ENCODE measurements at regions not wholly inside any gene's neighbourhood (a gene's known extent, or its start where the extent isn't known, plus 50 kb on each side); places are given as distances from the start of the nearest gene placed in this dataset.

DNA sequence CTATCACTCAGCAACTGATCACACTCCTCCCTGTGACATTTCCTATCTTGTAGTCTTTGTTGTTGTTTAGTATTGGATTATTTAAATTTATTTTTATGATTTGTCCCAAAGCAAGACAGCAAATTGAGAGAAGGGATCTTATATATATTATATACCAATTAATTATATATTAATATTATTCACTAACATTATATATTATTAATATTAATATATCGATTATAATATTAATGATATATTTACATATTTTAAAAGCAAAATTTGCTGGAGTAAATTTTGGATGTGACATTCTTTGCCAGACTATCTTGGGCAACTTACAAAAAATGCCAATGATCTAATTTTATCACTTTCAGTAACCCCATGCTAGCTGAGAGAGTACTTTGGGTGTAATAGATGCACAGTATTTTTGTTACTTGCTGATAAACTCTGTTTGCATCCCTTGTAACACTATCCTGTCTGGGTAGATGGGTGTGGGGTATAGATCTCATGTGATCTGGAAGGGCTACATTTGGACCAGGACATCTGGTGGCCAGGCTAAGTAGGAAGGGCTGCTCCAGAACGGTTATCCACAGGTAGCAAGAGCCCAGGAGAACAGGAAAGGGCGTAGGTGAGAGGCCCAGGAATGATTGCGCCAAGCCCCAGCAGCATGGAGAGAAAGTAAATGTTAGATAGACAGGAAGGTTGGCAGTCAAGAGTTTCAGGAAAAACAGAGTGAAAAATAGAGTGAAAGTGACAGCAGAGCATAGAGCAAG is 608.6 kb upstream of the KIRREL3 start:
- no peak for DNase-seq (ENCODE audit: low read depth, low spot score)
- no peak overlapping the region for H3K27ac ChIP-seq

DNA sequence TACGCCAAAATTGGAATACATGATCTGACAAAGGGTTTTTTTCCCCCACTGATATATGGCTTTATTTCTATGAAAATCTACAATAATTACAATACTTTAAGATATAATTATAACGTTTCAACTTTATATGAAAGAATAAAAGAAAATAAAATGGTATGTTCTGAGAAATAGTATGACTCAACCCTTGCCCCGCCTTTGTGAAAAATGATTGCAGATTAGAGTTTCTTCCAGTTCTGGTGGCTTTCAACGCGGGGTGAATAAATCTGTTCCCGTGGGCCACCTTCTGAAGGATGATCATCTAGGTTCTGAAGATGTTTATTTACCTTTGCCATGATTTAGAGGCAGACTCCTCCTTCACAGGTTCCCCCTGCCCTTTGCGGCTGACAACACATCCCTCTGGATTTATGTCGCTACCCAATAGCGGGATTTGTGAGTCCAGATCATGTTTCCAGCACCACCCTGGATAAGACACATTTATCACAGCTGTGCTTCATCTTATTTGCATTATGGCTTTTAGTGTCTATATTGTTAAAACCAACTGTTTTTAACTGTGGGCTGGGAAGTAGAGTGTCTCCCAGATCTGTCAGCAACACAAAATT is 607.0 kb upstream of the KIRREL3 start:
- DNase-seq (ENCODE audit: low read depth, low spot score) = no peak
- no peak overlapping the region for H3K27ac ChIP-seq

DNA sequence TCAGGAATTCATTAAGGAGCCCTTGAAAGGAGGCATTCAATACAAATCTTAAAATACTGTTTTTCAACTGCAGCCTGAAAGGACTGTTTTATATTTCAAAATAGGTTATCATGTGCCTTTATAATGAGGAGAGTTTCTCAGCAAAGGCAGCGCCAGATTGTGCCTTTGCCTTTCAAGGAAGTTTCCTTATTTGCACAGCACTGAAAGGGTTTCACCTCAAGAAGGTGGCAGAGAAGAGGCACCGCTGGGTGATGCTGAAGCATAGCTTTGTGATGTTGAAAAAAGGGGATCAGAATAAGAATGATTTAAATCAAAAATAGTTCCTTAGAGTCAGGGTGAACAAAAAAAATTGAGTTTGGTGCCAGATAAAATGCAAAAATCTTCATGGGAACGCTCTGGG is 601.0 kb upstream of the KIRREL3 start:
- no peak for DNase-seq (ENCODE audit: low read depth, low spot score)
- no peak overlapping the region for H3K27ac ChIP-seq

DNA sequence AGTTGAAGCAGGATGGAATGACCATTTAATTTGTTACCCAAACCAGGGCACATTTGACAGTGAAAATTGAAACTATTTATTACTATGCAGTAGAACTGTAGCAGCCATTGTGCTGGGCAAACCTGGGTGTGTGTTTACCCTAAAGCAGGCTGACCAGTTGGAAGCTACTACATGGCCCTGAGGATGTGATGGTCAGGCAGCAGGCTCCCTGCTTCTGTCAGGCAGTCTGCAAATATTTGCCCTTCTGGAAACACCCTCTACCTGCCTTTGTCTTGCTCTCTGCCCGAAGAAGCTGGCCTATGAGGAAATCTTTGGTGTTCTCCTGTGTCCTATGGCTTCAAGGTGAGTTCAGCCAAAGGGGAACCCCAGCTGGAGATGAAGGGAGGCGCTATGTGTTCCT is 600.1 kb upstream of the KIRREL3 start:
- DNase-seq (ENCODE audit: low read depth, low spot score) = no peak
- H3K27ac ChIP-seq = no peak overlapping the region

DNA sequence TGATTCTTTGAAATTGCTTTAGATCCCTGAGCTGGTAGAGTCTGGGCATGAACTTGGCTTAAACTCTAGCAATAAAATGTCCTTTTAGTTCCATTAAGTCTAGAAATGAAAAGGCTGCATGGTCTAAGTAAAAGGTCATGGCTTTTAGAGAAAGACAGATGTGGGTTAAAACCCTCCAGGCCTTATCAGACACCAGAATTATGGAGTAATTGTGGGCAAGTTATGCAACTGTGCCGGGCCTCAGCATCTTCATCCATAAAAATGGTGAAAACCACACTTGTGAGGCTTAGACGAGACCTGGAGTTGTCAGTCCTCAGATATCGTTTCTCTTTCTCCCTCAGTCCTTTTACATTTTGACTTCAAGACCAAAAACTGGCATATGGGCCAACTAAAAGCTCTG is 597.9 kb upstream of the KIRREL3 start:
- no peak overlapping the region for H3K27ac ChIP-seq
- DNase-seq (ENCODE audit: low read depth, low spot score) = no peak

DNA sequence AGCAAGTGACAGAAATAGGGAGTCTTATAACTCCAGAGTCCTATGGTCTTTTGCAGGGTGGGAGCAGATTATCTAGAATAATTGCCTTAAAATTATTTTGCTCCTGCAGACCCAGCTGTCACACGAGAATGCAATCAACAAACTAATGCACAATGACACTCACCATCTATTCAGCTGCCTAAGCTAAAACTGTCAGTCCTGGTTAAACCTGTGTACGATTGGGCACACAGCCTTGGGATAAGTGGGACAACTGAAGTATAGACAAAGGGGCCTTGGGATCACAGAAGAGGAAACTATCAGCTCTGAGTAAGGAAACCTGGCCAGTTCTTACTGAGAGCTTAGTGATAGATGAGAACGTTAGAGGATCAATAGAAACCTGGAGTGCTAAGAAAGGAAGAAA is 595.9 kb upstream of the KIRREL3 start:
- DNase-seq (ENCODE audit: low read depth, low spot score) = no peak
- H3K27ac ChIP-seq = no peak overlapping the region

DNA sequence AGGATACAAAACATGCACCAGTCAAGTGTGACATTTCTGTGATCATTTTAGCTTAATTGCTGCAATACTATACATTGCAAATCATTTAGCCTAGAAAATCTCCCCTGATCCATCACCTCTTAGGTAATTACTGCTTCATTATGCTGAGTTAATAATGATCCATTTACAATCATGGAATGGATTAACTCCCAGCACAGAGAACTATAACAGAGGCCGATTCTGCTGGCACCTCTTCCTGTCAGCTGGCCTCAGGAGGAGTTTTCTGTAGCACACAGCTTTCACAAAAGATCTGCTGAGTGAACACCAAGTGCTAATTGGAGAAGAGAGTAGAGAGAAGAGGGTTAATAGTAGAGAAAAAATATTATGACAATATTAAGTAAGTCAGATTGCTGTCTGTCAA is 591.8 kb upstream of the KIRREL3 start:
- no peak overlapping the region for H3K27ac ChIP-seq
- no peak for DNase-seq (ENCODE audit: low read depth, low spot score)

DNA sequence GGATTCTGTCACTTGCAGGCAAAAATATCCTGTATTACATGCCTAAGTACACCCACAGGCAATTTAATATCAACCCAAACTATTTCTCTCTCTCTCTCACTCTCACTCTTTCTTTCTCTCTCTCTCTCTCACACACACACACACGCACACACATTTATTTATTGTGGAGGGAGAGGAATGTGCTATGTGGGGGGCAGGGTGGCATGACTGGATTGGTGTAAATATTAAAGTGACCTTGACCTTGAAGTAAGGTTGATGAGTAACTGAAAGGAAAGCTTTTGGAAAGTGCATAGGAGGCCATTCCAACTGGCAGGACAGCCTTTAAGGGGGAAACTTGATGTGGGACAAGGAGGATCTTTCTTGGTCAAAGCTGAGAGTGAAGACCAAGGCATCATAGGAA is 589.7 kb upstream of the KIRREL3 start:
- H3K27ac ChIP-seq = no peak overlapping the region
- DNase-seq (ENCODE audit: low read depth, low spot score) = no peak

DNA sequence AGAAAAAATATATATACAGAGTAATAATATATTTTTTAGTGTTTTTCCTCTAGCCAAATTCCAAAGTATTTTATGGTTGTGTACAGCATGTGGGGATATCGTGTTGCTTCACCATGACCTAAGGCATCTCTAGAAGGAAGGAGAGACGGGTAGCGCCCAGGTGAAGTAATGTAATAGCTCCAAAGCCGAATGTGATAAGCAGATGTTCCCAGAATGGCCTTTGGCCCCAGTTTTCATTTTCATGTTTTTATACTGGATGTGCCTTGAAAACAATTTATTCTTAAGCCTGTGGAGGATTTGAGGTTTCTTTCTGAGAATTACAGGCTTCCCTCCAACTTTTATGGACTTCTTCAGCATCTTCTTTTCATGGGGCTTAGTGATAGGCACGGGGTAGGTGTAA is 587.9 kb upstream of the KIRREL3 start:
- DNase-seq (ENCODE audit: low read depth, low spot score) = no peak
- no peak overlapping the region for H3K27ac ChIP-seq

DNA sequence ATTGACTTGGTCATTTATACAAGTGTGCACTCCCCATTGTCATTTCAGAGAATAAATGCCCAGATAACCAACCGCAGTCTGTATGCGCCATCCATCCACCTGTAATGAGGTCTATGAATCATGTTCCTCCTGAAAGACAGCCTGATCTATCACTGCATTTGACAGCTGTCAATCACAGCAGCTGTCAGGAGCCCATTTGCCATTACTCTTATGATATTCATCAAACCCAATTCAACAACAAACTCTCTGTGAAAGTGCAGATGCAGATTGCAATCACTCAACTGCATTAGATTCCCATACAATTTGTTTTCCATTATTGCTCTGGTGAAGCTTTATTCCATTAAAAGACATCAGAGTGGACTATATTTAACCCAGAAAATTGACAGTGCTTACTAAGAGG is 586.9 kb upstream of the KIRREL3 start:
- H3K27ac ChIP-seq = no peak overlapping the region

DNA sequence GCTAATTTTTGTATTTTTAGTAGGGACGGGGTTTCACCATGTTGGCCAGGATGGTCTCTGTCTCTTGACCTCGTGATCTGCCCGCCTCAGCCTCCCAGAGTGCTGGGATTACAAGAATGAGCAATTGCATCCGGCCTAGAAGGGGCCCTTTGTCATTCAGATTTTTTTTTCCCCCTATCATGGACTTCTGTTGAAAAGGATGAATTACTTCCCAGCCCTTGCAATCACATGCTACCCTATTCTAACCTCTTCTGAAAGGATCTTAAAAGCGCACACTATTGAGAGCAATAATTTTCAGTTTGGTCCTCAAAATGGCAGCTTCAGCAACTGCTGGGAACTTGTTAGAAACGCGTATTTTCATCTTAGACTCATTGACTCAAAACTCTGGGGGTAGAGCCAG is 575.6 kb upstream of the KIRREL3 start:
- no peak for DNase-seq (ENCODE audit: low read depth, low spot score)
- H3K27ac ChIP-seq = no peak overlapping the region

More for the DNA sequence above, 586.9 kb upstream of the KIRREL3 start:
- DNase-seq (ENCODE audit: low read depth, low spot score) = no peak

DNA sequence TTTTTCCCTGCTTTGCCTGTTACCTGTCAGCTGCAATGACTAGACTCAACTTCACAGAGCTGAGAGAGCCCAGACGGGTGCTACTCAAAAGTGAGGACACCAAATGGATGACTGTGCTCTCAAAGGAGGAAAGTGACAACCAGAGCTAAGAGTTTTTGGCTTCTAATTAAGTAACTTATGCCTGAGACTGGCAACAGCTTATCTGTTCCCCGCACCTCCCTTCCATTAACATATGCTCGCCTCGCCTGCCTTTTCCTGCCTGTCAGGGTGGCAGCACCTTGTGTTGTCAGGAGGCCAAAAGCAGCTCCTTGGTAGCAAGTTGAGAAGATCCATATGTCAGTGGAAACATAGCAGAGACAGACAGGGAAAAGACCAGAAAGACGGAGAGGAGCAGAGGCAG is 573.9 kb upstream of the KIRREL3 start:
- no peak for DNase-seq (ENCODE audit: low read depth, low spot score)
- no peak overlapping the region for H3K27ac ChIP-seq

DNA sequence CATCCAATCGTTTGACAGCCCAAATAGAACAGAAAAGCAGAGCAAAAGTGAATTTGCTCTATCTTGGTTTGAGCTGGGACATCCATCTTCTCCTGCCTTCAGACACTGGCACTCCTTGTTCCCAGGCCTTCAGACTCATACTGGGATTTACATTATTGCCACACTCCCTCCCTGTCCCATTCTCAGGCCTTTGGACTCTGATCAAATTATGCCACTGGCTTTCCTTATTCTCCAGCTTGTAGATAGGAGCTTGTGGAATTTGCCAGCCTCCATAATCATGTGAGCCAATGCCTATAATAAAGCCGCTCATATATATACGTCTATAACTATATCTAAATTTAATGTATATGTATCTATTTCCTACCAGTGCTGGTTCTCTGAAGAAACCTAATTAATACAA is 568.3 kb upstream of the KIRREL3 start:
- H3K27ac ChIP-seq = no peak overlapping the region
- DNase-seq (ENCODE audit: low read depth, low spot score) = no peak

DNA sequence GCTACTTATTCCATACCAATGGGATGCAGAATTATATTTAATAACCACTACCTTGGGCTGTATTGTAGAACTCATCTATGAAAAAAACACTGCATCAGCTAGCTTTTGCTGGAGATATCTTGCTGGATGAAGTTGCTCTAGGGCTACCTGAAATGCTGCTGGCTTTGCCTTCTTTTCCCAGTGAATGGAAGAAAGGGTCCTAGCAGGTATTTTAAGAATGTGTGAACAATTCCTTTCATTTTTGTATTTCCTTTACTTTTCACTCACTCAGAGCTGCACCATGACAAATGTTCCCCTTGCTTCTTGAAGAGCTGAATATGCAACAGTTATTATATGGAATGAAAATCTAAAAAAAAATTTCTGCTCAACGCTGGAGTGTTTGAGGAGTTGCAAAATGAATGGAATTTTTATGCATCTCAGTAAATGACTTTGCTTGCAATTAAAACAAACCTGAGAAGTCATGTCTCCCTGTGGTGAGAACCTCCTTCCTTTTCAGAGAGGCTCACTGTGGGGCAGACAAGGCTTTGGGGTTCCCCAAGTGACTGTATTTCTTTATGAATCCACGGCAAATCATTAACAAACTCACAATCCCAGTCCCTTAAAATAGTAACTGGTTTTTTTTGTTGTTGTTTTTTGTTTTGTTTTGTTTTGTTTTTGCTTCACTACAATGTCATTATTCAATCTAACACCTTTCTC is 566.8 kb upstream of the KIRREL3 start:
- H3K27ac ChIP-seq = no peak overlapping the region
- DNase-seq (ENCODE audit: low read depth, low spot score) = no peak

DNA sequence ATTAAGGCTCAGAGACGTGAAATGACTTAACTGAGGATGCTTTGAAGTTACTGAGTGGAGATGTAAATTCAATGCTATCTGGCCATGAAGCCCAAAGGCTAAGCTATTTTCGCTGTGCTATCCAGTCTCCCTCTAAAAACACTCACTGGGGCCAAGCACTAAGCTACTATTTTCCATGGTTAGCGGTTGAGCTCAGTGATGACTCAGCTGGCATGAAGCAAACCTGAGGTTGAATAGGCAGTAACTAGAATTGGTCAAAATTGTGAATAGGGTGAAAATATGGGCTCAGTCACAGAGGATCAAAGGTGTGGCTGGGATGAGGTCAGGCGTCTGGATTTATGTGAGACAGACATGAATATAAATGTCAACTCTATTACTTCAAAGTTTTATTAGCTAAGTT is 564.2 kb upstream of the KIRREL3 start:
- H3K27ac ChIP-seq = no peak overlapping the region

DNA sequence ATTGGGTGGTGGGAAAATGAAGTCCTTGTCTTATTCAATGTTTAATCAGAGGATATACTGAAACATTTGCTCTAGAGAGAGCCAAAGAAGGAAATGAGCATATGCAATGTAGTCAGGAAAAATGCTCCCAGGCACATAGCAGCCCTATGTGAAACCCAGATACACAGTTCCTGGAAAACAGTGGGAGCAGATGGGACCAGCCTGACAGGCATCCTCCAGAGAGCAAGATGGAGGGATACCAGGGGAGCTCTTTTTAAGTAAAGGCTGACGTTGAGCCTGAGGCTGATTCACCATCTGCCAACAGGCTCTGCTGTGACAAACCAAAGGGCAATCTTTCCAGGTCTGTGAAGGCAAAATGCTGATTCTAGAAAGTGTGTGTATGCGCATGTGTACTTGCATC is 559.4 kb upstream of the KIRREL3 start:
- no peak for DNase-seq (ENCODE audit: low read depth, low spot score)
- H3K27ac ChIP-seq = no peak overlapping the region

More for the DNA sequence above, 564.2 kb upstream of the KIRREL3 start:
- DNase-seq (ENCODE audit: low read depth, low spot score) = no peak

DNA sequence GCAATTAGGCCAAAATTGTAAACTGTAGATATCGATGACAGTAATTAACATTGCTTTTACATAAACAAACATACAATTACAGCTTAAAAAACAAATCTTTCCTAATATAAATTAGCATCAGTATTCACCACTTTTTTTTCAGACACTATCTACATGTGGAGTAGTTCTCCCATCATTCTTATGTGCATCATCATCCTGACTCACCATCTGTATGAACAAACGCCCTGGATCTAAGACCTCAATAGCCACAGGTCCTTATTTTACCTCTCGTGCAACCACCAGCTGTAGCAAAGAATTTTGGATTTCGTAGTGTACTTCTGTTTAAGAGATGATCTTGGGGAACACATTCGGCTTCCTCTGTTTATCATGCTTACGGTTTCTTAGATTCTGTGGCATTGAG is 551.9 kb upstream of the KIRREL3 start:
- no peak overlapping the region for H3K27ac ChIP-seq
- DNase-seq (ENCODE audit: low read depth, low spot score) = no peak

DNA sequence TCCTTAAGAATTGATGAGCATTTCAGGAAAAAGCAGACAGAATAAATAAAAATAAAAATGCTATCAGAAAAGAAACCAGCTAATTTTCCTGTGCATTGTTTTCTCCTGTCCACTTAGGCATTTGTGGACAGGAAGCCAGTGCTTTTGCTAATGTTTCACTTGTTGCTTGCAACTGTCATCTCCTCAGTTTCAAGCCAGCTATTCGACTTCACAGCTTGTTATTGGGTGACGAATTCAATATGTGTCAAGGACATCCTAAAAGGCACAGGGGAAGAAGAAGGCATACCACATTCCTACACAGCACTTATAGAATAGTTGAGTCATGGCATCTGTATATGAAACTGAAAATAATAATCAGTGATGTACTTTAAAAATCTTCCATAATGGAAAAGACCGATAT is 530.6 kb upstream of the KIRREL3 start:
- DNase-seq (ENCODE audit: low read depth, low spot score) = no peak
- H3K27ac ChIP-seq = no peak overlapping the region

DNA sequence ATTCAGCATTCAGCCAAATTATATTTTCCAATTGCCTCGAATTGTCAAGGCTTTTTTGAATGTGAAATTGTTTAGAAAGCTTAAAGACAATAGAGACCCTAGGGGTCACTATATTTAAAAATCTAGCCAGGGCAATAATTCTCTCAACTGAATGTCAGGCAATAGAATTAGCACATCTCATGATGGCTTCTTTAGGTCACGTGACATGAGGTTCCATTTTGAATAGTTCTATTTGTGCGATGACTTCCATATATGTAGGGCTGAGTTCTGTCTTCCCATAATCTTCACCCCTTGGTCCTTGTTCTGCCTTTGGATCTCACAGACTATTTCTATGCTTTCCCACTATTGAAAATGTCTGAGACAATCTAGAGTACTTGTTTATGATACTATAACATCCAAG is 527.7 kb upstream of the KIRREL3 start:
- H3K27ac ChIP-seq = no peak overlapping the region
- no peak for DNase-seq (ENCODE audit: low read depth, low spot score)

DNA sequence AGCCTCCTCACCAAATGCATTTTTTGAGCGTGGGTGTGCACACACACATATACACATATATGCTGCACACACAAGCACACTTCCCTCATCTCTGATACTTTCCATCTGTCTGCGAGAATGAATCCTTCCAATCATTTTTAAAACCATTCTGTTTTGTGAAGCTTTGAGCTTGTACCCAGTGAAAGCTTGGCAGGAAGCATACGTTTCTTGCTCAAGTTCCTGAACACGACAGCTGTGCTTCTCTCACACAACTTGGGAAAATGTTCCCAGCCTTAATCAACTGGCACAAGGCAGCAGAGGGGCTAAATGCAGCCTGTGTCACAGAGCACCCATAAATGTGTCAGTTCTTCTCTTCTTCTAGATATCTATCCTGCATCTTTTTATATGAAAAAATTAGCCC is 524.0 kb upstream of the KIRREL3 start:
- no peak for DNase-seq (ENCODE audit: low read depth, low spot score)

DNA sequence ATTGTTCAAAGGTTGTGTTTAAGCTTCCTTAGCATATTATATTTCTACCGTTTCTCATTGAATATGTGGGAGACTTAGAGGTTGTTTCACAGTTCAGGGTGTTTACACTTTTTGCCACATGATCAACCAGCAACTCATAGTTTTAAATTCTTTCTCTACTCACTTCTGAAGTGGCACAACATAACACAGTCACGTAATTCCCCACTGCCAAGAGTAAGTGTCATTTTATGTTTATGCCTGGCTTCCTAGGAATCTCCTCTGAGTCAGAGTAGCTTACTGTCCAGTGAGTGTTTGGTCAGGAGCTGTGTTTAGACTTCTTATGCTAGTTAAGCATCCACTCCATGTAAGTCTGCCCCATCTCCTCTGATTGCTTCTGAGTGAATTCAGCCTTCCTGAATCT is 520.8 kb upstream of the KIRREL3 start:
- DNase-seq (ENCODE audit: low read depth, low spot score) = no peak
- no peak overlapping the region for H3K27ac ChIP-seq

More for the DNA sequence above, 524.0 kb upstream of the KIRREL3 start:
- no peak overlapping the region for H3K27ac ChIP-seq

DNA sequence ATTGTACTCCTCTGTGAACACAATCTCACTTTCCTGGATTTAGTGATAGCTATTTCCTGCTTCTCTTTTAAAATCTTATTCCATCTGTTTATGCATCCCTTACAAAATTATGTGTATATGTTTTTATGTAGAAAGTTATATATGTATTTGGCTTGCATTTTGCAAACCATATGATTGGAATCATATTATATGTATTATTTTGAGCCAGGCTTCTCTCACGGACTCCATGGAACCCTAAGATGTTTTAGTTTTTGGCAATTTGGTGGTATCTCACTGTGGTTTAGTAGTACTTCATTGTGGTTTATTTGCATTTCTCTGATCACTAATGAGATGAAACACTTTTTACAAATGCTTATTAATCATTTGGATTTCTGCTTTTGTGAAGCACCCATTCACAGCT is 507.3 kb upstream of the KIRREL3 start:
- H3K27ac ChIP-seq = no peak overlapping the region

More for the DNA sequence above, 507.3 kb upstream of the KIRREL3 start:
- DNase-seq (ENCODE audit: low read depth, low spot score) = no peak

All from epithelial cell of prostate (primary cell).